Endothelial cell of hepatic sinusoid (primary cell): ENCODE measurements at regions not wholly inside any gene's neighbourhood (a gene's known extent, or its start where the extent isn't known, plus 50 kb on each side); places are given as distances from the start of the nearest gene placed in this dataset.

Source experiments
- in situ Hi-C: cut with HindIII; loops from 2 replicates; pipeline ENCODE4 v1.10.0; 2017; ENCODE audit warnings: low sequenced_read_pairs

DNA sequence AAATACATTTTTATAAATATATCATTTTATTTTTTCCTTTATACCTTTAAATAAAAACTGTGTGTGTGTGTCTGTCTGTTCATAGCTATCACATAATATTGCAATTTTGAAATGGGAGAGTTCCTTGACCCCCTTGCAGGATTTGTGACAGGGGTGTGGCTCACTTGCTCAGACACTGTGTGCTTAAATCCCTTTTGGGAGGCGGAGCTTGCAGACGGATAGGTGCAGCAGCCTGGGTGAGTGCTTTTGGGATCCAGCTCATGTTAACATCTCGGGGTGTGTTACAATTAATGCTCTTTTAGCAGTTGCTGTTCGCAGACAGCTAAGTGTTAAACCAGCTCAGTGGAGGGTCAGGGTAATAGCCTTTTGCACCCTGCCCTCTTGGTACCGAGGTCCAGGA, 459.8 kb downstream of the IPMK start:
- in situ Hi-C loops = no loop called here

DNA sequence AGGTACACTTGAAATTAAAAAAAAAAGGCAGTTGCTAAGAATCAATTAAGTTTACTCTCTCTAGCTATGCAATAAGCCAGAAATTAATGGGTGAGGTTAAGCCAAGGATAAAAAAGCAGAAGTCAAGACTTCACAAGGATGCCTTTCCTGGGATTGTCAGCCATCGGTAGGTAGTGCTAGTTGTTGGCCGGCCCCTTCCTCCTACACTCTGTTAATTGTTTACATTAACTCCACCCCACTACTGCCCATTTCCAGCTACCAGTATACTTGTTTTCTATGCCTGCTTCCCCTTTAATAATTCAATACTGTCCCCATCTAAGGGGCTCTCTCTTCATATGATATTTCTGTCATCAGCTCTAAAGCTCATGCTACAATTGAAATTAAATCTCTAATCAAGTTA, 461.0 kb downstream of the IPMK start:
- in situ Hi-C loops = no loop called here

DNA sequence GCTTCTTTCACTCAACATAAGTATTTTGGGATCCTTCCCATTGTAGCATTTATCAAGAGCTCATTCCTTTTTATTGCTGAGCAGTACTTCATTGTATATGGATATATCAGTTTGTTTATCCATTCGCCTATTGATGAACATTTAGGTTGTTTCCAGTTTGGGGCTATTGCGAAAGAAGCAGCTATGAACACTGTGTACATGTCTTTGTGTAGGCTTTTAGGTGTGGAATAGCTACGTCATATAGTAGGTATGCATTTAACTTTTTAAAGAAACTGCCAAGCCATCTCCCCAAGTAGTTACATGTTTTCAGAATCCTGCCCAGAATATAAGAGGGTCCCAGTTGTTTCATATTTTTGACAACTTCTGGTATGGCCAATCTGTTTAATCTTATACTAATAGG, 468.1 kb downstream of the IPMK start:
- in situ Hi-C loops = no loop called here

DNA sequence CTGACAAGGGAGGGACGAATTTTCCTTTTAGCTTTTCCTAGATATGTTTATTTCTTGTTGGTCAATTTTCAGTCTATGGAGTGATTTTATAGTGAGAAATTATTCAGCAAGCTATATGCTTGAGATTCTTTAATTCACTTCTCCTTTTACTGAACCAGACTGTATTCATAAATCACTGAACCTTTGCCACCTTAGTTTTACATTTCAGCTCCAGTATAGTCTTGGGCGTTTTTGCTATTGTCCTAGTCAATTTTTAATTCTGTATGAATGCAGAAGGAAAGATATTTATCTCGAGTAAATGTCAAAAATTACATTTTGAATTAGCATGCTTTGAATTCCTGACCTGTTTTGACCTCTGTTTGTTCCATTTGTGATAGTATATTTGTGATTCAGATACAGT, 468.9 kb downstream of the IPMK start:
- in situ Hi-C loops = no loop called here

DNA sequence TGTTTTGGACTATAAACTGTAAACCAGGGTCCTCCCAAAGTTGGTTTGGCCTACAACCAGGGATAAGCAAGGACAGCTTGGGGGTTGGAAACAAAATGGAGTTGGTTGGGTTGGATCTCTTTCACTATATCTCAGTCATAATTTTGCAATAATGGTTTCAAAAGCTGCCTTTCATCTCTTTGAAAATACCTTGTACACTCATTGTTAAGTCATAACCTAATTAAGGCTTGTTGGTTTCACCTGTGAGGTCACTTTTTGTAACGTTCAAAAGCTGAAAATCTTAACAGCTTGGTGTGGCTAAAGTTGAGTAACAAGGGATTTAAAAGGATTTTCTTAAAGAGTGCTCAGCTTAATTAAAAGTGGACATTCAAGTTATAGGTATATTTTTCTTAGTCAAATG, 476.1 kb downstream of the IPMK start:
- in situ Hi-C loops = no loop called here

DNA sequence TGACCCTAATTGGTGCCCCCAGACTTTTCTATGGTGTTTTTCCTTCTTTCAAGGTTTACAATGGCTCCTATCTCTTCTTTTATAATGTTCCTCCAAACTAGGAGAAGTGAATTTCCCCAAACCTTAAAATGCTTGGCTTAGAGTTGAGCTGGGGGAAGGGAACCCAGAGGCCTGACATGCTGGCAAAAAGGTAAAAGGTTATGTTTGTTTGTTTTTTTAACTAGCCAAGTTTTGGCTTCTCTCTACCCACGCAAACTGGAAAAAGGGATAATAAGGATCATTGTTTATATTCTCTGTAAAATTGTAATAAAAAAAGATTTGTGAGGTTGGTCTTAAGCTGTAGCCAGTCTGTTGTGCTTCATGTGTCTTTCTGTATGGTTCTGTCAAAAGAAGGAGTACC, 477.0 kb downstream of the IPMK start:
- in situ Hi-C loops = no loop called here

DNA sequence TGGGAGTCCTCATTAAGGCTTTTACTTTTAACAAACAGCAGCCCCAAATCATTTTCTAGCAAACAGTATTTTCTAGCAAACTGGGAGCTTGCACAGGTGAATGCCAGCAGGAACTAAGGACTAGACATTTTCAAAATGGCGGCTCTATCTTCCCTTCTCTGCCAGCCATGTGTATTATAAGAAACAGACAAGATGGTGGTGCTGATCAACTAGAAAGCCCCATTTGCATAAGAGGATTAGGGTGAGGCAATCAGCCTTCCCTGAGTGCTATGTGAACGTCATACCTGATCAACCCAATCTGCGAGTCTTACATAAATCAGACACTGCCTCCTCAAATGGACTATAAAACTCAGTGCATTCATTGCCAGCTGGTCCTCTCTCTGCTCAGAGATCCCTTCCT, 479.6 kb downstream of the IPMK start:
- in situ Hi-C loops = no loop called here

DNA sequence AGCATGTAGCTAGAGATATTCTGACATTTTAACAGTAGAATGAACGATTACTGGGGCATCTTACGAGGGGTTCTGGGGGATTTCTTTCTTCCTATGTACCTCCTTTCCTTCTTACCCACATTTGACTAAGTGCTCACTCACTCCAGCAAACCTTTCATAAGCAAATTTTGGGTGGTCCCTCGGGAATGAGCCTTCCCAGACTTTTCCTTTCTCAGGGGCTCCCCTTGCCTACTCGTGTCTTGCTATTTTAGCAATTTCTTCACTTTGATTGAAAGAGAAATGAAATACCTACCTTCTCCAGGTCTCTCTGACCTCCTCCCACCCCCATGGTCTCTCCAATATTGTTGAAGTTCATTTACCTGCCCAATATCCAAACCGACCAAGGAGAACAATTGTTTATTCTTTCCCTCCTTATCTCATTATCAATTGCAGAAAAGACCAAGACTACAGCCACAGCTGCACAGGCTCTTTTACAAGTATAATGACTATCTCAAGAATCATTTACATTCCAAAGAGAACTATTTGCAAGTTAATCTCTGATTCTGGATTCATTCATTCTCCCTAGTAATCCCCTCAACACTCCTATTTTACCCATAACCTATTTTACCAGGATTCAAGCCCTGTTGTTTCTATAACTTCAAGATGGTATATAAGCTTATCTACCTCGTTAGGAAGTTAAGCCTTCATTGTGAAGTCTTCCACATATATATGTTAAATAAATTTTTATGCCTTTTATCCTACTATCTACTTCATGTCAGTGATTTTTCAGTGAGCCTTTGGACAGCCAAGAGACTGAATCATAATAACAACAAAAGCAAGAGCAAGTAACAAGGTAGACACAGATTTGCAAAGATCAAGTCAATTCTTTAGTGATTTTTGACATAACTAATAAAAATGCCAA, 480.6 kb downstream of the IPMK start:
- in situ Hi-C loops = no loop called here

DNA sequence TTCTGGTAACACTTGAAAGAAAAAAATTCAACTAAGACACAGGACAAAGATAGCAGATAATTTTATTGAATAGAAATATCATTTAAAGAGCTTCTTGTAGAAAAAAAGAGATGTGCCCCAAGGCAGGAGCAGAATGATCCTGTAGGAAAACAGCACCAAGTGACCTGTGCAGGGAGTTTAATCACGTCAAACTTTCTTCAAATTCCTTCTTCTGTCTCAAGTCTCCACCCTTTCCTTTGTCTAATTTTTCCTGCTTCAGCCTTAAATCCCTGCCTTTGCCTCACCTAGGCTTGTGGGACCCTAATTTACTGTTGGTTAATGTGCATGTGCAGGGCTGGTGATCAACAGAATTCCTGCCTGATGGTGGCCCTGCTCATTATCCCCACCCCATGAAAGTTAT, 481.4 kb downstream of the IPMK start:
- in situ Hi-C loops = no loop called here

DNA sequence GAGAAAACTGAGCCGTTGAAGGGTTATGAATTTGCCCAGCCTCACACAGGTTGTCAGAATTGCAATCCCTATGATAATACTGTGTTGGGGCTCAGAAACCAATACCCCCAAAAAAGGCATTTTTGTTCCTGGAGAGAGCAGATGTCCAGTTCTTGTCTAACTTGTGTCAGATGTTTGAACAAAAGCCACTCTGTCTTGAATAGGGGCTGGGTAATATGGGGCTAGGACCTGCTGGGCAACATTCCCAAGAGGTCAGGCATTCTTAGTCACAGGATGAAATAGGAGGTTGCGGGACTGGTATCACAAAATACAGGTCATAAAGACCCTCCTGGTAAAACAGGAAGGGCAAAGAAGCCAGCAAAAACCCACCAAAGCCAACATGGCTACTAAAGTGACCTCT, 482.1 kb downstream of the IPMK start:
- in situ Hi-C loops = no loop called here

DNA sequence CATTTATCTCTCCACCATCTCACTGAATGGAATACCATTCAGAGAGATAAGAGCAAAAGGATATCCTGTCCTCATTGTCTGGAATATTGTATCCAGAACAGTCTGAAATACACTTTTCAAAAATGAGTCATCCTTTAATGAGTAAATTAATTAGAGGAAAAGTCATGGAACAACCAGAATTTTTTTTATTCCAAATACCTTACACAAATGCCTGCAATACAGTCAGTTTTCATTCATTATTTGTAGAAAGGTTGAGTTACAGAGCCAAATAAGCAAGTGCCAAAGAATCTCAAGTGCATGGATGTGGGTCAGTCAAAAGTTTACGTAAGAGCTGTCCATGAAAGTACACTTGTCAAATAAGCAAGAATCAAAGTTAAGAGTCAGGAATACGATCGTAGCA, 482.6 kb downstream of the IPMK start:
- in situ Hi-C loops = no loop called here

DNA sequence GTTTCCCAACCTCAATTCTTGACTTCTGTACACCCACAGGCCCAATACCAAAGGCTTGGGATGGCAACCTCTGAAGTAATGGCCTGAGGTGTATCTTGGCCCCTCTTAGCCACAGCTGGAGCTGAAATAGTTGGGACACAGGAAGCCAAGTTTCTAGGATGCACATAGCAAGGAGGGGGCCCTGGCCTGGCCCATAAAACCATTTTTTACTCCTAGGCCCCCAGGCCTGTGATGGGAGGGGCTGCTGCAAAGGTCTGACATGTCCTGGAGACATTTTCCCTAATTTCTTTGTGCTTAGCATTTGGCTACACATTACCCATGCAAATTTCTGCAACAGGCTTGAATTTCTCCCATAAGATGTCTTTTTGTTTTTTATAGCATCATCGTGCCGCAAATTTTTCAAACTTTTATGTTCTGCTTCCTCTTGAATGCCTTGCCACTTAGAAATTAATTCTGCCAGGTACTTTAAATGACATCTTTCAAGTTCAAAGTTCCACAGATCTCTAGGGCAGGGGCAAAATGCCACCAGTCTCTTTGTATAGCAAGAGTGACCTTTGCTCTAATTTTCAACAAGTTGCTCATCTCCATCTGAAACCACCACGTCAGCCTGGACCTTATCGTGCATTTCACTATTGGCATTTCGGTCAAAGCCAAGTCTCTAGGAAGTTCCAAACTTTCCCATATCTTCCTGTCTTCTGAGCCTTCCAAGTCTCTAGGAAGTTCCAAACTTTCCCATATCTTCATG, 490.8 kb downstream of the IPMK start:
- in situ Hi-C loops = no loop called here

DNA sequence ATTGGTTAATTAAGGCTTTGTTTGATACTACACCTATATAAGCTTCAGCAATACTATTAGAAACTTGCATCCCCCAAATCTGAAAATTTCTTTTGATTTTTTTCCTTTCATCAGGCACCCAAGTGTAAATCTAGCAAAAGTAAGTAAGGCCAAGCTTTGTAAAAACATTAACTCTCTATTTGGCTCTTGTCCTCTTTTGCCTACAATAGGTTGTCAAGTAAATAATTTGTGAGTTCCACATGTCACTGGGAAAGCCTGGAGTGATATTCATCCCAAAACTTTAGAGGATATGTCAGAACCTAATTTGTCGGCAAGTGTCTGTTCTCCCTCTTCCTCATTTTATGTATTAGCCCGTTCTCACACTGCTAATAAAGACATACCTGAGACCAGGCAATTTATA, 492.4 kb downstream of the IPMK start:
- in situ Hi-C loops = no loop called here

DNA sequence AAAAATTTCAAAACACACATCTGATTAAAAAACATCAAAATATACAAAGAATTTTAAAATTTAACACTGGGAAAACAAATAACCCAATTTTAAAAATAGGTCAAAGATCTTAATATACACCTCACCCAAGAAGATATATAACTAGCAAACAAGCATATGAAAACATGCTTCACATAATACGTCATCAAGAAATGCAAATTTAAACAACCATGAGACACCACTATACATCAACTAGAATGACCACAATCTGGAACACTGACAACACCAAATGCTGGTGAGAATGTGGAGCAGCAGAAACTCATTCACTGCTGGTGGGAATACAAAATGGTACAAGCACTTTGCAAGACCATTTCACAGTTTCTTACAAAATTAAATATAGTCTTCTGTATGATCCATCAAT, 498.4 kb downstream of the IPMK start:
- in situ Hi-C loops = no loop called here

DNA sequence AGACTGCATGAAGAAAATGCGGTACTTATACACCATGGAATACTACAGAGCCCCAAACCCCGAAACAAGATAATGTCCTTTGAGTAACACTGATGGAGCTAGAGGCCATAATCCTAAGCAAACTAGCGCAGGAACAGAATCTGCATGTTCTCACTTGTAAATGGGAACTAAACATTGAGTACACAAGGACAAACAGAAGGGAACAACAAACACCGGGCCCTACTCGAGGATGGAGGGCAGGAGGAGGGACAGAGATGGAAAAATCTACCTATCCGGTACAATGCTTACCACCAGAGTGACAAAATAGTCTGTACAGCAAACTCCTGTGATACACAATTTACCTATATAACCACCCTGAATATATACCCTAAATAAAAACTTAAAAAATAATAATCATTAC, 507.9 kb downstream of the IPMK start:
- in situ Hi-C loops = no loop called here

DNA sequence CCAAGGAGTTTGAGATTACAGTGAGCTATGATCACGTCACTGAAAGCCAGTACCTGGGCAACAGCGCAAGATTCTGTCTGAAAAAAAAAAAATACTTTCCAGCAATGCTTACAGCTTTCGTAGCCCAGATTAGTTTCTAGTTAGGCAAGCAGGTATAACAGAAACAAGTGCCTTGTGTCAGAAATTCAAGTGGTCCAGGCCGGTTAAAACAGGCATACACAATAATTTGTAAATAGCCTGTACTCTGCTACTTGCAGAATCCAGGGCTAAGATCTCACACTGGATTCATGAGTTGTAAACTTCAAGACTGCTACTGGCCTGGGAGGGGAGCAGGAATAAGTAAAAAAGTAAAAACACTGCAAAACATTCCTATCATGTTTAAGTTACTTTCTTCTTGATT, 512.9 kb downstream of the IPMK start:
- in situ Hi-C loops = no loop called here

DNA sequence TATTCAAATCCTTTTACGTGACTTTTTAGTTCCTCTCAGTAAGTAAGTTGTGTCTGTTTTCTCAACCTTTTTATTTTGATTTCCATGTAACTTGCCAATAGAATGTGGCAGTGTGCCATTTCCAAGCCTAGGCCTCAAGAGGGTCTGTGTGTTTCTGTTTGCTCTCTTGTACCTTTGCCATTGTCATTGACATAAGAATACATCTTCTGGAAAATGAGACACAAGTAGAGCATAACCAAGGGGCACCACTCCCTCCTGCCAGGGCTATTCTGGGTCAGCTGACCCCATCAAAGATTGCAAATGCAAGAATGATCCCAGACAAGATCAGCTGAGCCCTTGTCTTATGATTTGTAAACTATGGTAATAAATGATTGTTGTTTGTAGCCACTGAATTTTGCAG, 524.0 kb downstream of the IPMK start:
- in situ Hi-C loops = no loop called here

DNA sequence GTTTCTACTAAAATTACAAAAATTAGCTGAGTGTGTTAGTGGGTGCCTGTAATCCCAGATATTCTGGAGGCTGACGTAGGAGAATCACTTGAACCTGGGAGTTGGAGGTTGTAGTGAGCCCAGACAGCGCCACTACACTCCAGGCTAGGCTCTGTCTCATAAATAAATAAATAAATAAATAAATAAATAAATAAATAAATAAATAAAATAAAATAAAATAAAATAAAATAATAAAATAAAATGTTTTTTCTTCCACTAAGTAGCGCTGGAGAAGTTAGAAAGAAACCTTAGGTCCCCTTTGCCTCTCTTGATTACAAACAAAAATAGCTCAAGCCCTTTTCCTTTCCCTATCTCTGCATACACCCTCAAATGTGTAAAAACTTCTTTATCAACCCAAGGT, 525.9 kb downstream of the IPMK start:
- in situ Hi-C loops = no loop called here

DNA sequence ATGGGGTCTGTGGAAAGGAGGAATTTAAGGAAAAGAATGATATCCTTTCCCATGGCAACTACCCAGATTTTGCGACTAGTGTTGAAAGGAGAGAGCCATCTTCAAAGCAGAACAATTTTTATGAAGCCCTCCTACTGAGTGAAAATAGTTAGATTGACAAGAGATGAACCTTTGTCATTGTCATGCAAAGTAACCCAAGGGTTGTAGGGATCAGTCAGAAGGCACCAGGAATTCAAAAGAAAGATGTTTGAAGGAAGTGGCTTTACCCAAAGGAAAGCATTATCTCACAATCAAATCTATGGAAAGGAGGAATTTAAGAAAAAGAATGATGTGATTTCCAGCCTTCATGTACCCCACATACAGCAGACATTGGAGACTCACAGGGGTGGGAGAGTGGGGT, 544.4 kb downstream of the IPMK start:
- in situ Hi-C loops = no loop called here

DNA sequence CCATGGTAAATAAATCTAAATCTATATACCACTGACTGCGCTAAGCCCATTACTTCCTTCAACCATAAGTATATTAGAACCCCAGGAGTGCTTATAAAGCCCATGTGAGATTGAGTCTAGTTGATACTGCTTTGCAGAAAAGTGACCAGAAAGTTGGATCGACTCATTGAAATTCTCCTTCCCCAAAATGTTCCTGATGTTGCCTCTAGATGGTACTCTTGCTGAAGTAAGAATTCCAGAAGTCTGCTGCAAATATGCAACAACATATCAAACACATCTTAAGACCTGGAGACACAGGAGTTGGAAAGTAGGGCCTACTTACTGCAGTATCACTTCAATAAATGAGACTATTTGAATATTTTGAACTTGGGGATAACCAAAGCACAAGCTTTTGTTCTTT, 550.8 kb downstream of the IPMK start:
- in situ Hi-C loops = no loop called here

DNA sequence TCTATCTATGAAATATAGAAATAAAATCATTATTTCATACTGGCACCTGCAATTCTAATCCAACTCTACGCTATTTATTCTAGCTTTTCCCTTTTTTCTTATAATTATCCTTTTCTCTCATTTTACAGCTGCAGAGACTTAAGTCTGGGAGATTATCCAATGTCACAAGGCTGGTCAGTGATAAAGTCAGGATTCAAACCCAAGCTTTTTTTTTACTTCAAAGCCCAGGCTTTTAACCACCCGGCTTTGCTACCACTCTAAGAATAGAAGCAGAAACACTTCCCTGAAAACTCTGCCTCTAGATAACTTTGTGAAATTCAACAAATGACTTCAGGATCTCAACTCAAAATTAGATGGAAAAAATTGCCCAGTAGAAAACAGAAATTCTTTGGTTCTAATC, 552.5 kb downstream of the IPMK start:
- in situ Hi-C loops = no loop called here

DNA sequence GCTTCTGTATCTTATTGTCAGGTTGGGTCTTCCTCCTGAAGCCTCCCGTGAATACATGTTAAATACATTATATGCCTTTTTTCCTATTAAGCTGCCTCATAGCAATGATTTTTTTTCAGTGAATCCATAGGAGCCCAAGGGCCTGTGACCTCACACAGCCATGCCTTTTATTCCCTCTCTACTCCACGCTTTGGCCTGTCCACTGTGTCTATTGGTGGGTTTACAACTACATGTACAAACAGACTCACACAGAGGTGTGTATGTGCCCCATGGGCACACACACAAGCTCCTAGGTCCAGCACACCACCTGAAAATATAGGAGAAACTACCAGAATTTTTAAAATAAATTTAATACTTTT, 560.4 kb downstream of the IPMK start:
- in situ Hi-C loops = no loop called here
